SK-N-SH (cell line): ENCODE measurements at regions not wholly inside any gene's neighbourhood (a gene's known extent, or its start where the extent isn't known, plus 50 kb on each side); places are given as distances from the start of the nearest gene placed in this dataset.

Experiments
- CTCF ChIA-PET: fragments of 300-600, 350-600 bp; formaldehyde crosslinking; extraction: SDS; loops from one replicate; lab custom pipeline; 2021; lab: Yijun Ruan, JAX
- POLR2A ChIA-PET: fragments of 350-600 bp; sonication (Branson Sonifier 250); formaldehyde crosslinking; extraction: SDS; loops from one replicate; lab custom pipeline; 2020; ENCODE audit warnings: antibody characterized with exemption, inconsistent platforms; lab: Yijun Ruan, JAX
- DNase-seq: peaks from one replicate; pipeline ENCODE4 v3.0.0; 2012
- H2AFZ ChIP-seq: fragments of 200-600 bp; sonication (generic); 2 replicates; pipeline ENCODE4 v1.8.1; 2016; ENCODE audit warnings: antibody characterized with exemption, mild to moderate bottlenecking, low read depth
- H3F3A ChIP-seq: fragments of 200-600 bp; sonication (generic); replicated peaks from 2 replicates; pipeline ENCODE3; 2016; ENCODE audit warnings: antibody characterized with exemption, mild to moderate bottlenecking; ENCODE audit not compliant: insufficient read depth
- H3K27ac ChIP-seq, 2 experiments: fragments of 200-500 bp in 1 of 2; fragments of 200-600 bp in 1 of 2; sonication (Bioruptor generic) in 1 of 2; sonication (generic), shearing (Covaris generic) in 1 of 2; 2 replicates each; pipeline versions ENCODE4 v1.5.1 to v1.6.1; 2014 to 2016; ENCODE audit warnings: low read depth in 2 of 2, inconsistent platforms in 1 of 2, low read length in 1 of 2, mild to moderate bottlenecking in 1 of 2, mixed read lengths in 1 of 2
- H3K27me3 ChIP-seq: fragments of 200-600 bp; sonication (generic), shearing (Covaris generic); 2 replicates; pipeline ENCODE4 v1.6.1; 2016; ENCODE audit warnings: mixed run types; ENCODE audit not compliant: insufficient read depth
- H3K36me3 ChIP-seq, 2 experiments: fragments of 200-500 bp in 1 of 2; fragments of 200-600 bp in 1 of 2; sonication (Bioruptor generic) in 1 of 2; sonication (generic) in 1 of 2; replicated peaks in 1 of 2; 2 replicates each; pipeline versions ENCODE3 to v1.5.1; 2014 to 2016; ENCODE audit warnings: low read length in 1 of 2, mild to moderate bottlenecking in 1 of 2; ENCODE audit not compliant: insufficient read depth in 2 of 2, control insufficient read depth in 1 of 2
- H3K4me1 ChIP-seq, 2 experiments: fragments of 200-500 bp in 1 of 2; fragments of 200-600 bp in 1 of 2; sonication (Bioruptor generic) in 1 of 2; sonication (generic), shearing (Covaris generic) in 1 of 2; 2 replicates each; pipeline versions ENCODE4 v1.5.1 to v1.6.1; 2014 to 2016; ENCODE audit warnings: low read depth in 1 of 2, low read length in 1 of 2, mixed run types in 1 of 2; ENCODE audit not compliant: insufficient read depth in 2 of 2, control insufficient read depth in 1 of 2
- H3K4me2 ChIP-seq: fragments of 200-600 bp; sonication (generic), shearing (Covaris generic); 2 replicates; pipeline ENCODE4 v1.6.1; 2017; ENCODE audit warnings: mixed run types
- H3K4me3 ChIP-seq, 2 experiments: fragments of 200-500 bp in 1 of 2; fragments of 200-600 bp in 1 of 2; sonication (Bioruptor generic) in 1 of 2; sonication (generic), shearing (Covaris generic) in 1 of 2; 2 replicates each; pipeline versions ENCODE4 v1.5.1 to v1.8.1; 2014 to 2016; ENCODE audit warnings: low read depth in 2 of 2, inconsistent platforms in 1 of 2, low read length in 1 of 2, mild to moderate bottlenecking in 1 of 2, mixed read lengths in 1 of 2, moderate library complexity in 1 of 2
- H3K79me2 ChIP-seq: fragments of 200-600 bp; sonication (generic); 2 replicates; pipeline ENCODE4 v1.8.1; 2017; ENCODE audit warnings: mild to moderate bottlenecking; ENCODE audit not compliant: insufficient read depth
- H3K9ac ChIP-seq: fragments of 200-600 bp; sonication (generic); 2 replicates; pipeline ENCODE4 v1.6.1; 2017; ENCODE audit warnings: mixed run types
- H3K9me2 ChIP-seq: fragments of 200-600 bp; sonication (generic); 2 replicates; pipeline ENCODE4 v1.6.1; 2017; ENCODE audit warnings: mixed run types
- H3K9me3 ChIP-seq: fragments of 200-600 bp; sonication (generic); 2 replicates; pipeline ENCODE4 v1.6.1; 2017; ENCODE audit warnings: mixed run types, mild to moderate bottlenecking, moderate library complexity
- H4K20me1 ChIP-seq: fragments of 200-600 bp; sonication (generic); 2 replicates; pipeline ENCODE4 v1.6.1; 2017; ENCODE audit warnings: mild to moderate bottlenecking, mixed run types; ENCODE audit not compliant: insufficient read depth
- FOSL2 ChIP-seq: IDR thresholded peaks from 2 replicates; pipeline ENCODE4 v1.4.0; 2012; ENCODE audit warnings: low read depth, mild to moderate bottlenecking, moderate library complexity, borderline replicate concordance
- IRF3 ChIP-seq: fragments of 150-350 bp; IDR thresholded peaks from 2 replicates; pipeline ENCODE4 v1.6.1; 2016; ENCODE audit warnings: mild to moderate bottlenecking, low read depth, low read length
- NFIC ChIP-seq: IDR thresholded peaks from 2 replicates; pipeline ENCODE4 v1.4.0; 2012; ENCODE audit warnings: borderline replicate concordance
- SIN3A ChIP-seq: IDR thresholded peaks from 2 replicates; pipeline ENCODE4 v1.6.1; 2012; ENCODE audit warnings: low read depth, mild to moderate bottlenecking, low read length, moderate library complexity, borderline replicate concordance
- YY1 ChIP-seq: IDR thresholded peaks from 2 replicates; pipeline ENCODE4 v1.4.0; 2012; ENCODE audit warnings: low read depth, mild to moderate bottlenecking
- WGBS: methylation state at CpG from one replicate; pipeline ENCODE4 v1.1.6; 2017; ENCODE audit warnings: low lambda C conversion rate; 5-methylcytosine and 5-hydroxymethylcytosine counted together
- TF ChIP-seq, protein P1 (sequence below): fragments of 200-600 bp; sonication (generic); IDR thresholded peaks from 2 replicates; pipeline ENCODE4 v1.6.1; 2017; ENCODE audit warnings: antibody characterized with exemption, mild to moderate bottlenecking, moderate library complexity

DNA sequence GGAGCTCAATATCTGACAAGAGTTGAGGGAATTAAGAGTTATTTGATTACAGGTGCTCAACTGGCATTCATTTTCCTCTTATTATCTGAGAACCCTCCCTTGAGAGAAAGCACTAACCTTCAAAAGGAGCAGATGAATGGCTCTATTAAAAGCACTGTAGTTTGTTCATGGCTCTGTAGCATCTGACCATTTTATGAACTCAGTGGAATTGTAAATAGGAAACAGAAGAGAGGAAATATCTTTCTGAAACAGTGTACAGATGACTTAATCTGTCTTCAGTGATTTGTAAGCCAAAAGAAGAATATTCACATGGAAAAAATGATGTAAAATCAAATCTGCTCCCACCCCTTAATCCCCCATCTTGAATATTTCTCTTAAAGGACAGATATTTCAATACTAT lies 810.4 kb upstream of the GRAMD2B start:
- Histone ChIP-seq H4K20me1 (no peaks in the 10 kb centered on the region), H3K4me1 (peaks cover 0 to 3% of the 10 kb centered on the region in 2 experiments; a peak in 2 of 4 replicates), H2AFZ (no peak overlapping the region), H3K4me3 (no peak overlapping the region), H3K9ac (no peak overlapping the region), H3K9me2 (no peaks in the 10 kb centered on the region), H3K36me3 (no peaks in the 10 kb centered on the region), H3K4me2 (no peak overlapping the region), H3K27me3 (no peaks in the 10 kb centered on the region), H3K79me2 (no peaks in the 10 kb centered on the region), H3K27ac (peak overlapping the region in 1 of 2 experiments; percentile 47; a peak in 2 of 4 replicates), H3F3A (peaks cover 6% of the 10 kb centered on the region), H3K9me3 (no peaks in the 10 kb centered on the region)
- POLR2A ChIA-PET, result no interaction called here
- no peak for DNase-seq
- no peak for TF ChIP-seq FOSL2
- no peak for TF ChIP-seq IRF3
- CTCF ChIA-PET, result interaction anchor here (0.7 kb wide), 1 partner anchor 9 kb away, joined by 3 read pairs; no protein-coding TSS in a partner anchor

DNA sequence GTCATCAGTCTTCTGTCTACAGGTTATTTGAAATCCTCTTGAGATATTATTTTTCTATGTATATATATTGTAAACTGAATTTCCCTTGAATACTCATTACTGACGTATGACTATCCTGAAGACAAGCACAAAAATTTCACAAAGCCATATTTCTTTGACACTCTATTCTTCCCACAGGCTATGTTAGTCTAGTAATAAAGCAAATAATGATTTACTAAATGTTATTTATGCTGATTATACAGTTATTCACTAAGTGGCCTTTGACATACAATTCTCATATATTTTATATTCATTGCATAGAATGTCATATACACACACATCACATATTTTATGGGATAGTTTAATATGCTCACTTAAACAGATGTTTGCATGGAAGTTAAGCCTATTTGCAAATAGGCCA lies 793.0 kb upstream of the GRAMD2B start:
- H3K9me3 ChIP-seq, result no peaks in the 10 kb centered on the region
- no peak overlapping the region for H3K27ac ChIP-seq
- no peak overlapping the region for H3K4me3 ChIP-seq
- no peaks in the 10 kb centered on the region for H3K27me3 ChIP-seq
- H3K4me1 ChIP-seq, result peaks cover 0 to 7% of the 10 kb centered on the region in 2 experiments; a peak in 2 of 4 replicates
- no peaks in the 10 kb centered on the region for H4K20me1 ChIP-seq
- no peaks in the 10 kb centered on the region for H3K36me3 ChIP-seq
- H3K4me2 ChIP-seq, result no peak overlapping the region
- H3K9me2 ChIP-seq, result no peaks in the 10 kb centered on the region
- no peaks in the 10 kb centered on the region for H3F3A ChIP-seq
- no peak for DNase-seq
- no peak overlapping the region for H3K9ac ChIP-seq
- no peaks in the 10 kb centered on the region for H3K79me2 ChIP-seq
- no peak overlapping the region for H2AFZ ChIP-seq
- CTCF ChIA-PET, result no interaction called here
- POLR2A ChIA-PET, result no interaction called here
- TF ChIP-seq, protein P1, sequence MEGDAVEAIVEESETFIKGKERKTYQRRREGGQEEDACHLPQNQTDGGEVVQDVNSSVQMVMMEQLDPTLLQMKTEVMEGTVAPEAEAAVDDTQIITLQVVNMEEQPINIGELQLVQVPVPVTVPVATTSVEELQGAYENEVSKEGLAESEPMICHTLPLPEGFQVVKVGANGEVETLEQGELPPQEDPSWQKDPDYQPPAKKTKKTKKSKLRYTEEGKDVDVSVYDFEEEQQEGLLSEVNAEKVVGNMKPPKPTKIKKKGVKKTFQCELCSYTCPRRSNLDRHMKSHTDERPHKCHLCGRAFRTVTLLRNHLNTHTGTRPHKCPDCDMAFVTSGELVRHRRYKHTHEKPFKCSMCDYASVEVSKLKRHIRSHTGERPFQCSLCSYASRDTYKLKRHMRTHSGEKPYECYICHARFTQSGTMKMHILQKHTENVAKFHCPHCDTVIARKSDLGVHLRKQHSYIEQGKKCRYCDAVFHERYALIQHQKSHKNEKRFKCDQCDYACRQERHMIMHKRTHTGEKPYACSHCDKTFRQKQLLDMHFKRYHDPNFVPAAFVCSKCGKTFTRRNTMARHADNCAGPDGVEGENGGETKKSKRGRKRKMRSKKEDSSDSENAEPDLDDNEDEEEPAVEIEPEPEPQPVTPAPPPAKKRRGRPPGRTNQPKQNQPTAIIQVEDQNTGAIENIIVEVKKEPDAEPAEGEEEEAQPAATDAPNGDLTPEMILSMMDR, result no peak
- 86% methylated on average over 1 of the region's 1 CpG for WGBS

DNA sequence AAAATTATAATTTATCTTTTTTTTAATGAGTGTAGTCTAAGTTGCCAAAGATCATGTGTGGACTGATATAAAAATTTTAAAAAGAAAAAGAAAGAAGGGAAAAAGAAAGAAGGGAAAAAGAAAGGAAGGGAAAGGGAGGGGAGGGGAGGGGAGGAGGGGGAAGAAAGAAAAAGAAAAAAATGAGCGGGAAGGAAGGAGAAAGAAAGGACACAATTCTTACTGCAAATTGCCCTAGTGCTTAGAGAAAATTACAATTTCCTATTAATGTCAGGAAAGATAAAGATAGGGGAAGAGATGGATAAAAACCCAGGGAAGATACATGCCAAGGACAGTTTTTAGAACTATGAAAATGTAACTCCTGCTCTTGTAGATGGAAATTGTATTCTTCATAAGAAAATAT lies 789.7 kb upstream of the GRAMD2B start:
- Histone ChIP-seq H3K4me2 (no peak overlapping the region), H3K36me3 (no peaks in the 10 kb centered on the region), H3K27me3 (no peaks in the 10 kb centered on the region), H4K20me1 (no peaks in the 10 kb centered on the region), H3K9ac (no peak overlapping the region), H3F3A (no peaks in the 10 kb centered on the region), H3K4me3 (no peak overlapping the region), H2AFZ (no peak overlapping the region), H3K9me2 (no peaks in the 10 kb centered on the region), H3K9me3 (no peaks in the 10 kb centered on the region), H3K79me2 (no peaks in the 10 kb centered on the region), H3K4me1 (peaks cover 0 to 7% of the 10 kb centered on the region in 2 experiments; a peak in 2 of 4 replicates), H3K27ac (peak overlapping the region in 1 of 2 experiments; percentile 96; a peak in 2 of 4 replicates)
- ChIA-PET CTCF (interaction anchor here (0.9 to 1.0 kb wide), 2 partner anchors 24 to 150 kb away, joined by 3 read pairs; no protein-coding TSS in a partner anchor), POLR2A (interaction anchor here (0.8 to 1.1 kb wide), 3 partner anchors 149 to 222 kb away, joined by 3 read pairs; no protein-coding TSS in a partner anchor)
- WGBS, result 85% methylated on average over 1 of the region's 1 CpG
- TF ChIP-seq NFIC (no peak), YY1 (no peak), SIN3A (no peak)
- no peak for DNase-seq
